IPS-18a (cell line): ENCODE measurements at regions not wholly inside any gene's neighbourhood (a gene's known extent, or its start where the extent isn't known, plus 50 kb on each side); places are given as distances from the start of the nearest gene placed in this dataset.

ENCODE experiments used
- H3K27ac ChIP-seq: one replicate; pipeline ENCODE4 v1.5.1; 2013; ENCODE audit warnings: low read length
- H3K27me3 ChIP-seq: one replicate; pipeline ENCODE4 v1.6.1; 2013; ENCODE audit warnings: mild to moderate bottlenecking, low read length; ENCODE audit not compliant: control insufficient read depth, insufficient read depth
- H3K36me3 ChIP-seq: one replicate; pipeline ENCODE4 v1.6.1; 2013; ENCODE audit warnings: low read depth, low read length; ENCODE audit not compliant: control insufficient read depth
- H3K4me1 ChIP-seq: one replicate; pipeline ENCODE4 v1.6.1; 2013; ENCODE audit warnings: low read depth, low read length; ENCODE audit not compliant: control insufficient read depth
- H3K4me3 ChIP-seq: one replicate; pipeline ENCODE4 v1.5.1; 2013; ENCODE audit warnings: low read length
- H3K9ac ChIP-seq: one replicate; pipeline ENCODE4 v1.6.1; 2013; ENCODE audit warnings: mild to moderate bottlenecking, low read length, moderate library complexity
- H3K9me3 ChIP-seq: one replicate; pipeline ENCODE4 v1.6.1; 2013; ENCODE audit warnings: low read depth, low read length; ENCODE audit not compliant: control insufficient read depth

GRCh38 chr1:243943671-243944428 is 93.8 kb upstream of the AKT3 start:
- Histone ChIP-seq H3K4me3 (peak overlapping the region; percentile 8), H3K4me1 (peaks cover 5% of the 10 kb centered on the region), H3K9me3 (no peaks in the 10 kb centered on the region), H3K27me3 (peaks cover 18% of the 10 kb centered on the region), H3K27ac (no peak overlapping the region), H3K9ac (no peak overlapping the region), H3K36me3 (no peaks in the 10 kb centered on the region)

DNA sequence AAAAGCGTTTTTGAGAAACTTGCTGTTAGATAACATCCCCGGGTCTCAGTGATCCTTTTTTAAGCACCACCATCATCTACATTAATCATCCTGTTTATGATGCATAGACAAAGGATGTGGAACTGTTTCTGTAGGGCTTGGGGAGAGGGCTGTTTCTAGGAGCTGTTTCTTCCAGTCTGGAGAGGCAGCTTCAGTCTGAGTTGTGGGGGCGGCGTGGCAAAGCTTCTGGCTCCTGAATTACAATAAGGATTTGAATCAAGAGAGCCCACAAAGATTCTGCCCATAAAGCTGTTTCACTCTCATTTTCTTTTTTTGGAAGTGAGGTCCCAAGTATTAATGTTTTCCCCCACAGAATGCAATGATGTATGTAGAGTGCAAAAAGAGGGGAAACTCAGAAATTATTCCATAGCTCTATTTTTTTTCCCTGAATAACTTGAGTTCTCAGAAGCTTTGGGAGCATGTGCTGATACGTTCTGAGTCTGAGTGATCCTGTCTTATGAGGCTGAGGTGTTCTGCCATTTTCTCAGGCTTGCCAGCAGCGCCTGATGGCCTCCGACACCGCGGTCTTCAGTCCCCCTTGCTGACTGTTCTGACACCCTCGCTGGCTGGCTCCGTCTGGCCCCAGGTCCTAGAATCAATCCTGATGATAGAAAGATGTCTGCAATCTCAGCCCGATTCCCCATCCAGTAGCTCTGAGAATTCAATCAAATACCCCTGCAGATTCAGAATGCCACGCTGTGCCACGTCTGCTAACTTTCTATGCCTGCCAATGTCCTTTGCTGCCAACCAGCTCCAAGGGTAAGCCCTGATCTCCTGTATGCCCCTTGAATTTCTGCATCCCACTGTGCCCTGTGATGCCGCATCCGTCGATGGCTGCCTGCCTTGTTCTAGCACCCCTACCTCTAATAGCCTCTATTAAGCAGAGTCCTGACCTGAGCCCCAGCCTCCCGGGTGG is 92.4 kb upstream of the AKT3 start:
- H3K4me1 ChIP-seq = peaks cover 5% of the 10 kb centered on the region
- H3K27me3 ChIP-seq = peaks cover 18% of the 10 kb centered on the region
- no peak overlapping the region for H3K4me3 ChIP-seq
- H3K27ac ChIP-seq = no peak overlapping the region
- no peaks in the 10 kb centered on the region for H3K36me3 ChIP-seq
- H3K9me3 ChIP-seq = no peaks in the 10 kb centered on the region
- no peak overlapping the region for H3K9ac ChIP-seq

DNA sequence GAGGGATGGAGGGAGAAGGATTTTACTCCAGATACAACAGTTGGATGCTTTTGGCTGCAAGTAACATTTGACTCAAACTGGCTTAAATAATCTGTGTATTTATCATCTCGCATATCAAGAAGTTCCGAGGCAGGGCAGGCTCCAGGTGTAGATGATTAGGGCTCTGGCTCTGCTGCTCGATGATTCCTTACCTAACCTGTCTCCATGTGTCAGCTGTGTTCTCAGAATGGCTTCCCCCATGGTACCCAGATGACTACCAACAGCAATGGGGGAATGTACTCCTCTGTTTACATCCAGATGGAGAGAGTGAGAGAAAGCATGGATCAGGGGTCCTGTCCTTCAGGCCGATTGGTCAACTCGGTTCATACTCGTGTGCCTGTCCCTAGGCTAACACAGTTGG is 90.4 kb upstream of the AKT3 start:
- H3K4me3 ChIP-seq = no peak overlapping the region
- no peak overlapping the region for H3K27ac ChIP-seq
- no peaks in the 10 kb centered on the region for H3K36me3 ChIP-seq

GRCh38 chr1:243939167-243939848 is 89.3 kb upstream of the AKT3 start:
- Histone ChIP-seq H3K36me3 (no peaks in the 10 kb centered on the region), H3K4me3 (no peak overlapping the region), H3K9me3 (peaks cover 4% of the 10 kb centered on the region), H3K27me3 (no peaks in the 10 kb centered on the region), H3K4me1 (no peaks in the 10 kb centered on the region), H3K9ac (no peak overlapping the region), H3K27ac (no peak overlapping the region)

More for the DNA sequence above, 90.4 kb upstream of the AKT3 start:
- Histone ChIP-seq H3K27me3 (peaks cover 5% of the 10 kb centered on the region), H3K9ac (no peak overlapping the region), H3K9me3 (no peaks in the 10 kb centered on the region), H3K4me1 (no peaks in the 10 kb centered on the region)

DNA sequence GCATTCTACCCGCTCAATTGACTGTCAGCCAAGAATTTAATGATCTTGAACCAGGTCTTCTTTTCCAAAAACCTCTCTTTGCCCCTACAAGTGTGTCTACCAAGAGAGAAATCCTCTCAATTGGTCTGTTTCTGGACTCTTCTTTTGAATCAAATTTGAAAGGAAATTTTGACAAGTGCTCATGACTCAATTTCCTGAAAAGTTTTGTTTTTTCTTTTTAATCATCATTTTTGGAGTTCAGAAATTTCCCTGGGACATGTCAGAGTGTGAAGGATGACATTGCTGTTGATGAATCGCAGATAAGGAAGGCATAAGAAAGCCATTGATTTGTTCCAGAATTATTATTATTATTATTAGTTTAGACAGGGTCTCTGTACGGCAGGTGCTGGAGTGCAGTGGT is 88.2 kb upstream of the AKT3 start:
- H3K36me3 ChIP-seq = no peaks in the 10 kb centered on the region
- H3K4me1 ChIP-seq = no peaks in the 10 kb centered on the region
- no peak overlapping the region for H3K9ac ChIP-seq
- H3K27me3 ChIP-seq = no peaks in the 10 kb centered on the region
- H3K27ac ChIP-seq = no peak overlapping the region
- H3K4me3 ChIP-seq = no peak overlapping the region
- peaks cover 4% of the 10 kb centered on the region for H3K9me3 ChIP-seq

GRCh38 chr1:243933495-243933894 is 83.5 kb upstream of the AKT3 start:
- Histone ChIP-seq H3K9ac (no peak overlapping the region), H3K36me3 (no peaks in the 10 kb centered on the region), H3K4me3 (no peak overlapping the region), H3K27me3 (no peaks in the 10 kb centered on the region), H3K4me1 (peaks cover 4% of the 10 kb centered on the region), H3K27ac (no peak overlapping the region), H3K9me3 (peaks cover 4% of the 10 kb centered on the region)

DNA sequence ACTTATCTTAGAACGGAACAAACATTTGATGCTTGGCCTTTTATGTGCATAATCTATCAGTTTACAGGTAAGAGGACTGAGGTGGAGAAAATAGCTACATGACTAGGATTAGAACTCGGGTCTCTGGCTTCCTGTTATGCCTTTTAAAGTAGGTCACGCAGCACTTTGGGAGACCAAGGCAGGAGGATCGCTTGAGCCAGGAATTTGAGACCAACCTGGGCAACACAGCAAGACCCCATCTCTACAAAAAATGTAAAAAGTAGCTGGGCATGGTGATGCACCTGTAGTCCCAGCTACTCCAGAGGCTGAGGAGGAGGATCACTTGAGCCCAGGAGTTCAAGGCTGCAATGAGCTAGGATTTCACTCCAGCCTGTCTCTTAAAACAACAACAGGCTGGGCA is 81.9 kb upstream of the AKT3 start:
- peaks cover 4% of the 10 kb centered on the region for H3K9me3 ChIP-seq
- no peak overlapping the region for H3K27ac ChIP-seq
- H3K4me3 ChIP-seq = no peak overlapping the region
- no peaks in the 10 kb centered on the region for H3K27me3 ChIP-seq
- no peaks in the 10 kb centered on the region for H3K36me3 ChIP-seq
- peaks cover 6% of the 10 kb centered on the region for H3K4me1 ChIP-seq
- no peak overlapping the region for H3K9ac ChIP-seq

DNA sequence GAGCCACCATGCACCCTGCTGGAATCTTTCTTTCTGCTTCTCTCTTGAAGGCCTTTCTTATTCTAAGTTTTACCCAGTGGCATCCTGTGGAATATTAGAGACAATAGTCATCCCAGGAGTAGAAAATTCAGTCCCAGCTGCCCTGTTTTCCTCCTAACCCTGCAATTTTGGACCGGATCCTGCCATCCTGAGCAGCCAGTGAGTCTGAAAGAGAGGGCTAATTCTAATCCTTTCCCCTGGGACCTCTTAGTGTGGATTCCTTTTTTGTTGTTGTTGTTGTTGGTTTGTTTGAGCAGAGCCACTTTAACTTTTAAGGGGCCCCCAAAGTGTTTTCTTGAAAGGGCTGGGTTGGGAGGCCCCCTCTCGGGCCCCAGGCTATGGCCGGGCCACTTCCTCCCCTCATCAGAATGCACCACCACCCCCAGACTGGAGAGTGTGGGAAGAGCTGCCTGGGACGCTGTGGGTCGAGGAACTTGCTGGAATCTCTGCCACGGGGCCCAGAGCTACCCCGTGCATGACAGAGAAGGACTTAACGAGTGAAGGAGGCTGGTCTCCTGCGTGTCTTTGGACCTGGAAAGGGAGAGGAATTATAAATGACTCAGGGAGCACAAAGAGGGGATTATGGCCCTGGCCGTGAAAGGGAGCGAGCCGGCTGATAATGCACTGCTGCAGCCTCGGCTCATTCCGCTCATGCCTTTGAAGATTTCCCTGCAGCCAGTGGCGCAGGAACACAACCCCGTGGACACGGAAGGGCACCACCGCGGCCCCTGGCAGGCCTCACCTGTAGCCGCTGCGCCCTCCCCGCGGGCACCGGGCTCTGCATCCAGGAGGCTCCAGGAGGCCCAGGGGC is 81.0 kb upstream of the AKT3 start:
- H3K36me3 ChIP-seq = no peaks in the 10 kb centered on the region
- H3K27ac ChIP-seq = no peak overlapping the region
- no peak overlapping the region for H3K9ac ChIP-seq
- peaks cover 4% of the 10 kb centered on the region for H3K9me3 ChIP-seq
- peak overlapping the region; percentile 2 for H3K4me3 ChIP-seq
- peaks cover 10% of the 10 kb centered on the region for H3K4me1 ChIP-seq
- H3K27me3 ChIP-seq = no peaks in the 10 kb centered on the region

DNA sequence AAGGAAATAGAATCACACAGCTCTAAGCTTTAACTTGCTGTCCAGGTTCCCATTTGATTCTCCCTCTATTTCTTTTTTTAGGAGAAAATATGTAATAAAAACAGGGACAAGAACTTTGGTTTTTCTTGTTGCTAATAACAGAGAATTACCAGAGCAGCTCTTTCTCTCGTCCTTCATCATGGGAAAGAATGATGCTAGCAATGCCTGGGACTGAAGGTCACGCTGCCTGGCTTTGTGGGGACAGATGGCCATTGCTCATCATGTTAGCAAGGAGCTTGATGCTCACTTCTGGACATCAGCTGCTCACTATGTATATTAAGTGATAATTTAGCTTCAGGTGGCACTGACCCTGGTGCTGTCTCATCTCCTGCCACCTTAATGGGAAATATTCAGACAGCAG is 77.3 kb upstream of the AKT3 start:
- H3K27ac ChIP-seq = no peak overlapping the region

GRCh38 chr1:243926803-243927245 is 76.8 kb upstream of the AKT3 start:
- Histone ChIP-seq H3K9ac (no peak overlapping the region), H3K9me3 (no peaks in the 10 kb centered on the region), H3K36me3 (no peaks in the 10 kb centered on the region), H3K27me3 (no peaks in the 10 kb centered on the region), H3K27ac (no peak overlapping the region), H3K4me1 (peaks cover 20% of the 10 kb centered on the region), H3K4me3 (no peak overlapping the region)

More for the DNA sequence above, 77.3 kb upstream of the AKT3 start:
- no peak overlapping the region for H3K4me3 ChIP-seq
- H3K4me1 ChIP-seq = peaks cover 20% of the 10 kb centered on the region
- H3K9ac ChIP-seq = no peak overlapping the region
- H3K36me3 ChIP-seq = no peaks in the 10 kb centered on the region
- H3K9me3 ChIP-seq = no peaks in the 10 kb centered on the region
- no peaks in the 10 kb centered on the region for H3K27me3 ChIP-seq
